HG03378 (cell line): ENCODE measurements at regions not wholly inside any gene's neighbourhood (a gene's known extent, or its start where the extent isn't known, plus 50 kb on each side); places are given as distances from the start of the nearest gene placed in this dataset.

Experiments used
- ATAC-seq: cut with Tn5 transposase; IDR thresholded peaks from one replicate; pipeline ENCODE4 v1.9.1; 2021; ENCODE audit warnings: mild to moderate bottlenecking, moderate library complexity; ENCODE audit not compliant: unreplicated experiment

DNA sequence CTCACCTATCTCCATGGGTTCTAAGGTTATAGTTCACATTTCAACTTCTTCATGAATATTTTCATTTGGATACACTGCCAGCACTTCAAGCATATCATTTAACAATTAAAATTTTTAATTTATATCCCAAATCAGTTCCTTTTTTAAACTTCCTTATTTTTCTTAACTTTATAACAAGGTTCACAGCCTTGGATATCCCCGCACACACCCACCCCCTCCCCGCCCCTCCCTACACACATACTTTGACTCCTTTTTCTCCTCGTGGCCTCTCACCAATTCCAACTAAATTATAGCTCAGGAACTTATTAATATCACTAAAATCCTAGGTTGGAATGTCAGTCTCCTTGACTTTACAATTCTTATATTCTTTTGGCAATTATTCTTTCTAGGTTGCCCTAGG is 163.6 kb upstream of the SETBP1 start:
- ATAC-seq: no peak

DNA sequence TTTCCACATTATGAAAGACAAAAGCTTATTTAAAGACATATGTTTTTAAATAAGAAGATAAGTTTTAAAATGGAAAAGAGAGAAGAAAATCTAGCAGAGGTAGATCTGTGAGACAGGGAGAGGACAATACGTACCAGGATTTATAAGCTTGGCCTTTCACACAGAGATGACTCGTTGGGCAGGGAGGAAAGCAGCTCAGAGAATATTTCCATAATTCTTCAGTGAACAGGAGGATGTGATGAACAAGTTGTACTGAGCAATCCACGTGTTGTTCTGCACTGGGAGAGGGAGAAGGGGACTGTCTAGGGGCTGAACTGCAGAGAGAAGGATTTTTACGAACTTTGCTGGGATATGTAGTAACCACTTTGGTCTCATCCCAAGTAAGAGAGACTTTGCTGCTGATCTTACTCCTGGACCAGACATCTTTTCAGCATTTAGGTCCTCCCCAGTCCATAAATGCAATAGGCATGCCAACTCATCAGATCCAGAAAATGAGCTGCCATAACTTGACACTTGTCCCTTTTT is 162.5 kb upstream of the SETBP1 start:
- no peak for ATAC-seq

GRCh38 chr18:44518666-44519065 is 162.0 kb upstream of the SETBP1 start:
- no peak for ATAC-seq

- ATAC-seq: no peak
These were observed 159.6 kb upstream of the SETBP1 start for GRCh38 chr18:44520981-44521667.

GRCh38 chr18:44521668-44522022 is 159.0 kb upstream of the SETBP1 start:
- no peak for ATAC-seq

- no peak for ATAC-seq
These were observed 153.8 kb upstream of the SETBP1 start for GRCh38 chr18:44526705-44527415.

GRCh38 chr18:44533071-44533470 is 147.6 kb upstream of the SETBP1 start:
- no peak for ATAC-seq

DNA sequence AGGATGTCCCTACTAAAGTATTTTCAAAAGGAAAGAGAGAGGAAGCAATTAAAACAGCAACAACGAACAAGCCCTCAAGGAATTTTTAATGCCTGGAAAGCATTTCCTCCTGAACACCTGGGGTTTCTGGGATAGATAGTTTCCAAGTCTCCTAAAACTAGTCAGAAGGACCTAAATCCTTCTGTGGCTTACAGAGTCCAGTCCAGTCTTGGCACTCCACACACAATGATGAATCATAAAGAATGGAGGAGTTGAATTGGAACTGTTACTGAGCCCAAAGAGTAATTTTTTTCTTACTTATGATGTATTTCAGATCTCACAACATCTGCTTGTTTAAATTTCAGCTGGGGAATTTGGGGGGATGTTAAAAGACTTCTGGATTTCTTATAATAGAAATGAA is 144.6 kb upstream of the SETBP1 start:
- no peak for ATAC-seq

- ATAC-seq: no peak
These were observed 144.1 kb upstream of the SETBP1 start for GRCh38 chr18:44536619-44537018.

DNA sequence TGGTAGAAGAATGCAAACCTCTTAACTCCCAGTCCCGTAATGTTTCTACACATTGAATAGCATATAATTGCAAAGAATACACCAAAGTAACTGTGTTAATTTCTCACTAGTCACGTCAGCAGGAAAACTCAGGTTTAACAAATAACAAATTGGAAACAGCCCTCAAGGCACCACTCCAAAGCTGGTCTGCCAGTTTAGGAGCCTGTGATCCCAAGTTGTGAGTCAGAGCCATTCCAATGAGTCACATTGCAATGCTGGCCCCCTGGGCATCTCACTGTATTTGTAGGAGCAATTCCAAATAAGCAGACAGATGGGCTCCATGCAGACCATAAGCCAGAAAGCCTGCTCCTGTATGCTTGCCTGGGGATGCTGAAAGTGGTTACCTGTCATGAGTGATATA is 143.2 kb upstream of the SETBP1 start:
- no peak for ATAC-seq

DNA sequence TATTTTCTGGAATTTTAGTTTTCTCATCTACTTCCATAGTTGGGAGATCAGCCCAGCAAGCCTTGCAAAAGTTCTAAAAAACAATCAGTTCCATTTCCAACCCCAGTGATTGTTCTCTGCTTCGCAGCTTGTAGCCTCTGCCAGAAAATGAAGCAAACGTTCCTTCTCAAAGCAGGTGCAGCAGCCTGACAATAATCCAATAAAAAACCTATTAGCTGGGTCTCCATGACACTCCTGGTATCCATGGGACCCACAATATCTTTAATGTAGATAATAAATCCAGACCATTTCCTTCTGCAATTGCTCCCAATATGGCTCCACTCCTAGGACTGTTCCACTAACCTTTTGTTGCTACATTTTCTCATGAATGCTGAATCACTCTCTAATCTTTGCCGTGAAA is 140.8 kb upstream of the SETBP1 start:
- ATAC-seq: no peak

GRCh38 chr18:44541159-44541558 is 139.5 kb upstream of the SETBP1 start:
- ATAC-seq: no peak

DNA sequence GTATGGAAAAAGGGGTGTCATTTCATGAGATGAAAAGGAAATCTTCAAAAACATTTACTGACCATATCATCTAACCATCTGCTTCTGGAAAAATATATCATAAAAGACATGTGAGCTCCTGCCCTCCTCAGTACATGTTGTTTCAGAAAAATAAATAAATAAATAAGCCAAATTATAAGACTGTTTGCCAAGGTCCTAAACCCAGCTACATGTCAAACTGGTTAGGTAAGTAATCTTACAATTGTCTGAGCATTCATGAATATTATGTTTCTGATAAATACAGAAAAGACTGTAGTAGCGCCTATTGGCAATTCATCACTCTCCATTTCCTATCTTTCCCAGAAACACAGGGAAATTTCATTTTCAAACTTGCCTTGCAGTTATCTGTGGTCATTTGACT is 138.9 kb upstream of the SETBP1 start:
- no peak for ATAC-seq

DNA sequence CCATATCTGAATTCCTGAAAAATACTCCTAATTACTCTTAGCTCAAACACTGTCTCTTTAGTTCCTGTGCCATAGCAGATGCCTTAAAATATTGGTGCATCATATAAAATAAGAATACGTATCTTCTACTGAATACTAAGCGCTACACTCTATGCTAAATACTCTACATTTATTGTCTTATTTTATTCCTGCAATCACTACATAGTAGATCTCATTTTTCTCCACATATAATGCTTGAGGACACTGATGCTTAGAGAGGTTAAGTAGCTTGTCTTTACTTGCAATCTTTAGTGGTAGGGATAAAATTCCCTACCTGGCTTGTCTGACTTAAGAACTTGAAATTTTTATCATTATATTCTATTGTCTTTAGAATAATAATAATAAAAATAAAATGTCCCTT is 137.3 kb upstream of the SETBP1 start:
- no peak for ATAC-seq

GRCh38 chr18:44545359-44545985 is 135.2 kb upstream of the SETBP1 start:
- no peak for ATAC-seq

- ATAC-seq: no peak
These were observed 133.7 kb upstream of the SETBP1 start for GRCh38 chr18:44546954-44547353.

DNA sequence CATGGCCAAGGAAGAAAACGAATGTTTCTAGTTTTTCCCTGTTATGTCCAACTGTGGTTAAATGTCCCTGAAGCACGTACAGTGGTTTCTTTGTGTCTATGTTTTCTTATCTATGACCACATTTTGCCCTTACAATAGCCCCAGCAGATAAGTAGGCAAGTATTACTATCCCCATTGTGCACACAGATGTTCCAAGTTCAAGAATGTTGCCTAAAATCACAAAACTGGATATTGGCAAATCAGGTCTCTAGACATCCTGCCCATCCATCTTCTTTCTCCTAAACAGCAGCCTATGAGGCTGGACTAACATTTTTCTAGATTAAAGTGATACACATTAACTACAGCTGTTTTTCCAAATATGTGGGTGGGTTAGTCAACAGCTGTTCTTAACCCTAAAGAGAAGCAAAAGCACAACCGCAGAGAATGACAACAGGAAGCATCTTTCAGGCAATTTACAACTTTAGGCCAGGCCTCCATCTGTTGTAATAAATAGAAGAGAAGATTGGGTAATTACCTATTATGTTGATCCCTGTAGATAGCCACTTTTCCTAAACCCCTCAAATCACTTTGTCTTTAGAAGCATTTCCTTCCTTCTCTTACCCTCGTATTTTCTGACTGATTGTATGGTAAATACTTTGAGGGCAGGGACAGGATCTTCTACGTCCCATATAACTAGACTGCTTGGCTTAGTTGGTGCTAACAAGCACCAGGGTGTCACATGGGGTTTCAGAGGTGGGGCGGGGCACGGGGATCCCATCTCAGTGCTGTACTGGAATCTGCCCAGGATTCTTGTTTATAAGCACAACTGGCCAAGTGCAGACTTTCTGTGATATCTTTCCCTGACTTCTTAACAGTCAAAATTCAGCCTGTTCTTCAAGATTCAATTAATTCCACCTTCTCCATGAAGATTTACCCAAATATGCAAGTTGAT is 132.1 kb upstream of the SETBP1 start:
- ATAC-seq: no peak

DNA sequence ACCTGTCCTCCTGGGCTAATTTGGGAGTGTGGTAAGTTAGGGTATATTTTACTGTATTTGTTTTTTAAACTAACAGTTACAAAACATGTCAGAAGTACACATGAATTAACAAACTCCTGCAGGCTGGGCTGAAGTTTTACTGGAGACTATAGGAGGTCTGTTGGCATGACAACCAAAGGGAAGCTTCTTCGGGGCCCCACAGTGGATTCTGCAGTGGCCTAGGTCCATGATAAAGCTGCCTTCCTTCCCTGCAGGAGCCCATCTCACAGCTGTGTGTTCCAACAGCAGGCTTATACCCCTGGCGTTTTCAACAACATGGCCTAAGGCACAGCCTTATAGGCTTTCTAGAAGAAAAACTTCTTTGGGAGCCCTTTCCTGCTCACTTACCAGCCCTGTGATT is 128.0 kb upstream of the SETBP1 start:
- ATAC-seq: no peak

DNA sequence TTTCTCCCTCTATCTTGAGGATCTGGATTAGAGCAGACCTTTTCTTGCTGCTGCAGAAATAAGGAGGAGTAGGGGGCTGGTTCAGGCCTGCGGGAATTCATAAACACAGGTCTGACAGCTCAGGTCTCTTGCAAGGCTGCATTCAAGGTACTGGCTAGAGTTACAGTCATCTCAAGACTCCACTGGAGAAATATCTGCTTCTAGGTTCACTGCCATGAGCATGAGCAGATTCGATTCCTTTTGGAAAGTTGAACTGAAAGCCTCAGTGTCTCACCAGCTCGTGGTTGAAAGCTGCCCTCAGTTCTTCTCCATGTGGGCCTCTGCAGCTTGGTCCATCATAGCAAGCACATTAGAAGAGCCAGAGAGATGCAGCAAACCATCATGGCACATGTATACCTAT is 124.4 kb upstream of the SETBP1 start:
- ATAC-seq: peak; percentile 53

- no peak for ATAC-seq
These were observed 123.0 kb upstream of the SETBP1 start for GRCh38 chr18:44557616-44558151.

DNA sequence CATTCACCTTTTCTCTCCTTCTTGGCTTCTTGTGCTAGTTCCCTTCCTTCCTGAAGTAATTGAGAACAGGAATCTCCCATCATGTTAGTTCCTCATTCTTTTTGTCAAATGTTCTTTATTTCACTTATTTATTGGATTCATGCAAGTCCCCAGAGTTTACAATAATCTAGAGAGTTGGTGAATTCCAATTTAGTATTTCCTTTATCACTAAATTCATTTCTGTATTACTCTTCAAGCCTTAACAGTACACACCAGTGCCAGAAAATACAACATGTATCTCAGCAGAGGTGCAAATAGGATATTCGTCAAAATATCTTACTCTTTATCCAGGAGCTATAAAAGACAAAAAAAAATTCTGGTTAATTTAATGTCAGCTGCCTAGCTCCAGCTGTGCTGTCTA is 121.9 kb upstream of the SETBP1 start:
- no peak for ATAC-seq
